ENCODE measurements at regions not wholly inside any gene's neighbourhood (a gene's known extent, or its start where the extent isn't known, plus 50 kb on each side); places are given as distances from the start of the nearest gene placed in this dataset.
"Not testable (repeated sequence)": the region's sequence is repeated elsewhere in the genome, so short reads cannot be mapped to it uniquely, and the experiment has no call there.

GRCh38 chr1:2851918-2852317 lies 50.4 kb upstream of the TTC34 start:
- H3K36me3 ChIP-seq (ENCODE audit: insufficient read depth, low read length); H3K27ac ChIP-seq; H3K9ac ChIP-seq (ENCODE audit: insufficient read length); H3K9me3 ChIP-seq (ENCODE audit: low read depth, low read length); H3K4me3 ChIP-seq; DNase-seq (ENCODE audit: low read depth, low spot score): not testable (repeated sequence)

- Histone ChIP-seq H3K36me3 (ENCODE audit: insufficient read depth, low read length) (no peaks in the 10 kb centered on the region), H3K9ac (ENCODE audit: insufficient read length) (no peak overlapping the region), H3K4me3 (no peak overlapping the region), H3K27ac (no peak overlapping the region), H3K9me3 (ENCODE audit: low read depth, low read length) (no peaks in the 10 kb centered on the region)
- TF ChIP-seq FOXP2 (optimal IDR thresholded peaks at IDR 0.05; ENCODE audit: control extremely low read depth, extremely low read length, insufficient read depth), result no peak
- no peak for TF ChIP-seq POLR2AphosphoS5 (IDR thresholded peaks at IDR 0.05; ENCODE audit: borderline replicate concordance, low read depth, low read length)
- no peak for TF ChIP-seq EZH2 (IDR thresholded peaks at IDR 0.05)
- no peak for DNase-seq (ENCODE audit: low read depth, low spot score)
Observed at GRCh38 chr1:2853711-2854110, 52.2 kb upstream of the TTC34 start.

- no peak for DNase-seq (ENCODE audit: low read depth, low spot score)
- H3K4me3 ChIP-seq, result no peak overlapping the region
- TF ChIP-seq EZH2 (IDR thresholded peaks at IDR 0.05) (no peak), FOXP2 (optimal IDR thresholded peaks at IDR 0.05; ENCODE audit: control extremely low read depth, extremely low read length, insufficient read depth) (no peak), POLR2AphosphoS5 (IDR thresholded peaks at IDR 0.05; ENCODE audit: borderline replicate concordance, low read depth, low read length) (no peak)
- H3K27ac ChIP-seq, result no peak overlapping the region
- no peaks in the 10 kb centered on the region for H3K36me3 ChIP-seq (ENCODE audit: insufficient read depth, low read length)
- H3K9ac ChIP-seq (ENCODE audit: insufficient read length), result no peak overlapping the region
- H3K9me3 ChIP-seq (ENCODE audit: low read depth, low read length), result no peaks in the 10 kb centered on the region
Observed at GRCh38 chr1:2854151-2854550, 52.7 kb upstream of the TTC34 start.

- no peak for DNase-seq (ENCODE audit: low read depth, low spot score)
- H3K4me3 ChIP-seq, result no peak overlapping the region
- TF ChIP-seq EZH2 (IDR thresholded peaks at IDR 0.05) (no peak), POLR2AphosphoS5 (IDR thresholded peaks at IDR 0.05; ENCODE audit: borderline replicate concordance, low read depth, low read length) (no peak), FOXP2 (optimal IDR thresholded peaks at IDR 0.05; ENCODE audit: control extremely low read depth, extremely low read length, insufficient read depth) (no peak)
- no peak overlapping the region for H3K9ac ChIP-seq (ENCODE audit: insufficient read length)
- no peaks in the 10 kb centered on the region for H3K9me3 ChIP-seq (ENCODE audit: low read depth, low read length)
- H3K27ac ChIP-seq, result no peak overlapping the region
- H3K36me3 ChIP-seq (ENCODE audit: insufficient read depth, low read length), result no peaks in the 10 kb centered on the region
Observed at GRCh38 chr1:2854611-2855010, 53.1 kb upstream of the TTC34 start.

DNA sequence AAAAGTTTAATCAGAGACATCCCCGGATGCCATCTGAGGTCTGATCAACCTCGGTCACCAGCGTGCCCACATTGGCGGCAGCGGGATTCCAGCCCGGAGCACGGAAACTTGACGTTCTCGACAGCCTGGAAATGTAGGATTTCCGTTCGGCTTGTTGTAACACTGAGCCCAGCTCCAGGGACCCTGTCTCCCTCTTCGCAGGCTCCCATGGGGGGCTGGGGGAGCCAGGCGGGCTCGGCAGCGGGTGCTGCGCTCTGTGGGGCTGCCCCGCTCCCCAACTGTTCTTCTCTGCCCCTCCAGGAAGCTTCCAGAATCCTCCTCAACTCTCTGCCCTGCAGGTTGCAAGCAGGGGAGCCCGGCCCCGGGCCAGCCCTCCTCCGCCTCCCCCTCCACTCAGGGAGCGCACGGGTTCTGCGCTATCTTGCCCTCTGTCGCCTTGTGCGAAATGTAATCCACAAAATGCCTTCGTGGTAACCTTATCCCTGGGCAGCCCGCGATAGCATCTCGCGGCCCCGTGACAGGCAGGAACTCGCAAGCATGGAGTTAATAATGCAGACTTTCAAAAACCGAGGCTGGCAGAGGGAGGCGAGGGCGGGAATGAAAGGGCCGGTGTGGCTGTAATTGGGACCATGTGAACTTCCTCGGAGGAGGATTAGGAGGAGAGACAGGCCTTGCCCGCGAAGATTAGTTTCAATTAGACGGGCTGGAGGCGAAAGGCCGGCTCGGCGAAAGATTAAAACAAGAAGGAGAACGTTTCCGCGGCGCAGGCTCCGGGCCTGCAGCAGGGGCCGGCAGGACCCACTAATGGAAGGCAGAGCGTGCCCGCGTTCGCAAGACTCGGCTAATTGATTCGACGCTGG lies 53.9 kb upstream of the TTC34 start:
- TF ChIP-seq FOXP2 (optimal IDR thresholded peaks at IDR 0.05; ENCODE audit: control extremely low read depth, extremely low read length, insufficient read depth), result no peak
- TF ChIP-seq EZH2 (IDR thresholded peaks at IDR 0.05), result peak; percentile 80
- no peak for TF ChIP-seq POLR2AphosphoS5 (IDR thresholded peaks at IDR 0.05; ENCODE audit: borderline replicate concordance, low read depth, low read length)
- H3K9ac ChIP-seq (ENCODE audit: insufficient read length), result no peak overlapping the region
- no peaks in the 10 kb centered on the region for H3K36me3 ChIP-seq (ENCODE audit: insufficient read depth, low read length)
- DNase-seq (ENCODE audit: low read depth, low spot score), result no peak
- no peaks in the 10 kb centered on the region for H3K9me3 ChIP-seq (ENCODE audit: low read depth, low read length)
- no peak overlapping the region for H3K4me3 ChIP-seq
- no peak overlapping the region for H3K27ac ChIP-seq

- no peak overlapping the region for H3K27ac ChIP-seq
- H3K9me3 ChIP-seq (ENCODE audit: low read depth, low read length), result no peaks in the 10 kb centered on the region
- H3K36me3 ChIP-seq (ENCODE audit: insufficient read depth, low read length), result no peaks in the 10 kb centered on the region
- no peak overlapping the region for H3K9ac ChIP-seq (ENCODE audit: insufficient read length)
- H3K4me3 ChIP-seq, result no peak overlapping the region
- TF ChIP-seq FOXP2 (optimal IDR thresholded peaks at IDR 0.05; ENCODE audit: control extremely low read depth, extremely low read length, insufficient read depth) (no peak), POLR2AphosphoS5 (IDR thresholded peaks at IDR 0.05; ENCODE audit: borderline replicate concordance, low read depth, low read length) (no peak), EZH2 (IDR thresholded peaks at IDR 0.05) (no peak)
- no peak for DNase-seq (ENCODE audit: low read depth, low spot score)
Observed at GRCh38 chr1:2856066-2856390, 54.5 kb upstream of the TTC34 start.

DNA sequence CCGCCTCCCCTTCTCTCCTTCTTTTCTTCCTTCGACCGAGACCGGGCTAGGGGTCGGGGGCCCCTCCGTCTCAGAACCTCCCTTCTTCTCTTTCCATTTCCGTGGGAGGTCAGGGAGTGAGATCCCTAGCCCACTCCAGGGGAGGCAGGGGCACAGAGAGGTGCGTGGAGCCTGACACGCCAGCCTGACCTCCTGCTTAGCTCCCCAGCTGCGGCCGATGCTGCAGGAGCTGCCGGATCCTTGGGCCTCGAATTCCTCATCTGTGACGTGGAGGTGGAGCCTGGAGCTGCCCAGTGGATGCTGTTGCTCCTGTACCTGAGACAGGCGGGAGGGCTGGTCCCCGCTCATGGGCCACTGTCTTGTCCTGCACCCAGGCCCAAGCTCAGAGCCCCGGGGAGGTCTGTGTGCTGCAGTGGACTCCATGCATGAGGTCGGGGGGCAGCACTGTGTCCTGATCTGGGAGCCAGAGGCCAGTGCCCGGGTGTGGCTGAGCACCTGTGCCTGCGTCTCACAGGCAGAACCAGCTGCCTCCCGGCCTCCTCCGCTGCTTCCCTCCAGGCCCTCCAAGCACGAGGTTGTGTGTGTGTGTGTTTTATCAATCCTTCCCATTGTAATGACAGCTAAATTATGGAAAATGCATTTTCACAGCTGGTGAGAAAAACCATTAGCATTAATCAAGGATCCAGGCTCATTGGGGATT lies 55.3 kb upstream of the TTC34 start:
- Histone ChIP-seq H3K9ac (ENCODE audit: insufficient read length) (no peak overlapping the region), H3K36me3 (ENCODE audit: insufficient read depth, low read length) (no peaks in the 10 kb centered on the region), H3K4me3 (no peak overlapping the region), H3K27ac (no peak overlapping the region), H3K9me3 (ENCODE audit: low read depth, low read length) (no peaks in the 10 kb centered on the region)
- TF ChIP-seq EZH2 (IDR thresholded peaks at IDR 0.05), result no peak
- TF ChIP-seq FOXP2 (optimal IDR thresholded peaks at IDR 0.05; ENCODE audit: control extremely low read depth, extremely low read length, insufficient read depth), result no peak
- TF ChIP-seq POLR2AphosphoS5 (IDR thresholded peaks at IDR 0.05; ENCODE audit: borderline replicate concordance, low read depth, low read length), result no peak
- DNase-seq (ENCODE audit: low read depth, low spot score), result no peak

DNA sequence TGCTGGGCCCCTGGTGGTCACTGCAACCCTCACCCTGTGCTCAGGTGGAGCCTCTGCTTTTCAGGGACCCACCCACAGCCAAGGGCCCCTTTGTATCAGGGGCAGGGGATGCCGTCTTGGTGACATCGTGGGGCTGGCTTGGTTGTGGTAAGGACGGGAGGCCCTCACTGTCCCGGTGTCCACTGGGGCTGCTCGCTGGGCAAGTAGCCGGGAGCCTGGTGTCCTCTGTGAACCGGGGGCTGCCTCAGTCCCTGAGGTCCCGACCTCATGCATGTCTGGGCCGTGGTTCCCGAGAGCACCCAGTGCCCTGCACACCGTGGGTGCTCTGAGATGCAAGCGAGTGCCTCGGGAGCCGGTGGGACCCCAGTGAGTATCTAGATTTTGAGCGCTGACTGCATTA lies 56.0 kb upstream of the TTC34 start:
- Histone ChIP-seq H3K36me3 (ENCODE audit: insufficient read depth, low read length) (no peaks in the 10 kb centered on the region), H3K27ac (no peak overlapping the region), H3K9ac (ENCODE audit: insufficient read length) (no peak overlapping the region), H3K4me3 (no peak overlapping the region), H3K9me3 (ENCODE audit: low read depth, low read length) (no peaks in the 10 kb centered on the region)
- no peak for TF ChIP-seq POLR2AphosphoS5 (IDR thresholded peaks at IDR 0.05; ENCODE audit: borderline replicate concordance, low read depth, low read length)
- TF ChIP-seq EZH2 (IDR thresholded peaks at IDR 0.05), result no peak
- no peak for DNase-seq (ENCODE audit: low read depth, low spot score)

DNA sequence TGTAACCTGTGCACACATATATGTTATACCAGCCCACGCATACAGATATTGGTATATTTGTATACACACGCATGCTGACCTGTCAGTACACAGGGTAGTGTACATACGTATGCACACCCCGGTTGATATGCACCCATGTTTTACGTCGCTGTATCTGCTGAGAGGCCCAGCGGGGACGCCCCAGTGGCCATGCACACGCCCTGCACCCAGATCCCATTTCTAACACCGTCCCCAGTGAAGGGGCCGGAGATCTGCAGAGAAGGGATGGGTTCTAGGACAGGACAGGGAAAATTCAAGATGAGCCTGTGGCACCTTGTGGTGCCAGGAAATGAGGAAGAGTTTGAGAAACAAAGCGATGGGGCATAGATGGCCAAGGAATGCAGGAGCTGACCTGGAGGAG lies 57.2 kb upstream of the TTC34 start:
- no peak for TF ChIP-seq FOXP2 (optimal IDR thresholded peaks at IDR 0.05; ENCODE audit: control extremely low read depth, extremely low read length, insufficient read depth)
- no peak for TF ChIP-seq EZH2 (IDR thresholded peaks at IDR 0.05)
- TF ChIP-seq POLR2AphosphoS5 (IDR thresholded peaks at IDR 0.05; ENCODE audit: borderline replicate concordance, low read depth, low read length), result no peak
- H3K9me3 ChIP-seq (ENCODE audit: low read depth, low read length), result no peaks in the 10 kb centered on the region

More for the DNA sequence above, 57.2 kb upstream of the TTC34 start:
- no peak for DNase-seq (ENCODE audit: low read depth, low spot score)
- Histone ChIP-seq H3K36me3 (ENCODE audit: insufficient read depth, low read length) (no peaks in the 10 kb centered on the region), H3K4me3 (no peak overlapping the region), H3K9ac (ENCODE audit: insufficient read length) (no peak overlapping the region), H3K27ac (no peak overlapping the region)
